Keratinocyte (primary cell): ENCODE measurements at regions not wholly inside any gene's neighbourhood (a gene's known extent, or its start where the extent isn't known, plus 50 kb on each side); places are given as distances from the start of the nearest gene placed in this dataset.

ENCODE experiments used
- DNase-seq: peaks from one replicate; pipeline ENCODE4 v3.0.0-alpha.2; 2011; ENCODE audit warnings: low read depth, missing footprints, low spot score
- FAIRE-seq: peaks from 2 replicates; lab custom pipeline; 2011; peaks lifted over from hg19 to GRCh38; lab: Jason Lieb, UNC
- H2AFZ ChIP-seq: 2 replicates; pipeline ENCODE4 v1.6.0; 2012; ENCODE audit warnings: low read length, control low read depth, inconsistent platforms; ENCODE audit not compliant: control insufficient read depth
- H3K27ac ChIP-seq: 2 replicates; pipeline ENCODE4 v1.5.1; 2011; ENCODE audit warnings: low read length; ENCODE audit not compliant: control insufficient read depth, insufficient read depth
- H3K27me3 ChIP-seq: 3 replicates; pipeline ENCODE4 v1.6.0; 2011; ENCODE audit warnings: low read length; ENCODE audit not compliant: control insufficient read depth, insufficient read depth; ENCODE audit errors: extremely low read depth
- H3K36me3 ChIP-seq, 2 experiments: 2 replicates in 1 of 2; 3 replicates in 1 of 2; pipeline ENCODE4 v1.5.1; 2011; ENCODE audit warnings: low read length in 2 of 2, mild to moderate bottlenecking in 1 of 2; ENCODE audit not compliant: control insufficient read depth in 2 of 2, insufficient read depth in 2 of 2; ENCODE audit errors: extremely low read depth in 1 of 2
- H3K4me1 ChIP-seq: 3 replicates; pipeline ENCODE4 v1.5.1; 2011; ENCODE audit warnings: low read length; ENCODE audit not compliant: control insufficient read depth, insufficient read depth; ENCODE audit errors: extremely low read depth
- H3K4me2 ChIP-seq: 3 replicates; pipeline ENCODE4 v1.6.0; 2011; ENCODE audit warnings: low read depth, low read length; ENCODE audit not compliant: control insufficient read depth, insufficient read depth; ENCODE audit errors: extremely low read depth
- H3K4me3 ChIP-seq, 3 experiments: fragments of 200-600 bp in 1 of 3; sonication (generic) in 1 of 3; 2 replicates in 2 of 3; 3 replicates in 1 of 3; pipeline ENCODE4 v1.5.1; 2011 to 2016; ENCODE audit warnings: low read length in 3 of 3, mild to moderate bottlenecking in 3 of 3, control low read depth in 2 of 3, inconsistent platforms in 1 of 3, low read depth in 1 of 3, mixed read lengths in 1 of 3, mixed run types in 1 of 3, moderate library complexity in 1 of 3; ENCODE audit not compliant: control insufficient read depth in 2 of 3, insufficient read depth in 2 of 3; ENCODE audit errors: extremely low read depth in 1 of 3
- H3K79me2 ChIP-seq: 2 replicates; pipeline ENCODE4 v1.6.0; 2012; ENCODE audit warnings: low read length; ENCODE audit not compliant: control insufficient read depth, insufficient read depth
- H3K9ac ChIP-seq: 3 replicates; pipeline ENCODE4 v1.6.0; 2011; ENCODE audit warnings: low read length; ENCODE audit not compliant: control insufficient read depth, insufficient read depth; ENCODE audit errors: extremely low read depth
- H3K9me1 ChIP-seq: 3 replicates; pipeline ENCODE4 v1.6.0; 2011; ENCODE audit warnings: low read length; ENCODE audit not compliant: control insufficient read depth, insufficient read depth; ENCODE audit errors: extremely low read depth
- H3K9me3 ChIP-seq: 2 replicates; pipeline ENCODE4 v1.5.1; 2012; ENCODE audit warnings: low read depth, low read length; ENCODE audit not compliant: control insufficient read depth
- H4K20me1 ChIP-seq: 3 replicates; pipeline ENCODE4 v1.6.0; 2011; ENCODE audit warnings: low read length; ENCODE audit not compliant: control insufficient read depth, insufficient read depth; ENCODE audit errors: extremely low read depth
- EZH2 ChIP-seq: IDR thresholded peaks from one replicate; pipeline ENCODE4 v1.6.1; 2012; ENCODE audit warnings: inconsistent platforms, mild to moderate bottlenecking, low read length, moderate library complexity
- dilution Hi-C: fragments of 300-500 bp; cut with MboI; formaldehyde crosslinking; loops from one replicate; pipeline ENCODE4 v1.7.0; 2020; ENCODE audit warnings: low sequenced_read_pairs; ENCODE audit not compliant: extremely low pct_ligation_motif_present
- TF ChIP-seq, protein P1 (sequence below), 3 experiments: IDR thresholded peaks in 1 of 3; conservative IDR thresholded peaks in 1 of 3; optimal IDR thresholded peaks in 1 of 3; 2 replicates in 2 of 3; 3 replicates in 1 of 3; pipeline versions ENCODE3 to v1.5.1; 2011; ENCODE audit warnings: low read length in 3 of 3, mild to moderate bottlenecking in 3 of 3, moderate library complexity in 2 of 3, control low read depth in 1 of 3, inconsistent platforms in 1 of 3; ENCODE audit not compliant: insufficient read depth in 2 of 3; ENCODE audit errors: extremely low read depth in 1 of 3

DNA sequence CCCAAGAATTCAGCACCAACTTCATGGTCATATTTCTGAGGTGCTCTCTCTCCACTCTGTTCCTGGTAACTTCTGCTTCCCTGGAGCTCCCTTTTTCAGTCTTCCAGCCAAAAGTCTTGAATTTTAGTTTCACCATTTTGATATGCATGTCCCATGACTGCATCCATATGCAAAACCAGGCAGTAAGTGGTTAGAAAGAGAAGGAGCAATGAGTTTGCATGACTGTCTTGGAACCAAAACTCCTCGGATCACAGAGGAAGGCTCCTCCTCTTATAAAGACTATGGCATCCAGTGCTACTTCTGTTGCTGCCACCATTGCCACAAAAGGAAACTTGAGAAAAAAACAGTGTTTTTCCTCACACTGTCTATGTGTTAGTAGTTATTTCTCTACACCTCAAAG is 269.1 kb upstream of the GLI3 start:
- Histone ChIP-seq H3K36me3 (no peaks in the 10 kb centered on the region), H2AFZ (no peak overlapping the region), H3K4me2 (no peak overlapping the region), H3K4me3 (no peak overlapping the region), H3K27ac (no peak overlapping the region), H3K27me3 (no peaks in the 10 kb centered on the region), H3K9ac (no peak overlapping the region), H4K20me1 (no peaks in the 10 kb centered on the region), H3K4me1 (peaks cover 4% of the 10 kb centered on the region), H3K9me3 (no peaks in the 10 kb centered on the region), H3K79me2 (no peaks in the 10 kb centered on the region), H3K9me1 (no peaks in the 10 kb centered on the region)
- dilution Hi-C loops = no loop called here
- FAIRE-seq (no peak), DNase-seq (no peak)
- TF ChIP-seq, protein P1, sequence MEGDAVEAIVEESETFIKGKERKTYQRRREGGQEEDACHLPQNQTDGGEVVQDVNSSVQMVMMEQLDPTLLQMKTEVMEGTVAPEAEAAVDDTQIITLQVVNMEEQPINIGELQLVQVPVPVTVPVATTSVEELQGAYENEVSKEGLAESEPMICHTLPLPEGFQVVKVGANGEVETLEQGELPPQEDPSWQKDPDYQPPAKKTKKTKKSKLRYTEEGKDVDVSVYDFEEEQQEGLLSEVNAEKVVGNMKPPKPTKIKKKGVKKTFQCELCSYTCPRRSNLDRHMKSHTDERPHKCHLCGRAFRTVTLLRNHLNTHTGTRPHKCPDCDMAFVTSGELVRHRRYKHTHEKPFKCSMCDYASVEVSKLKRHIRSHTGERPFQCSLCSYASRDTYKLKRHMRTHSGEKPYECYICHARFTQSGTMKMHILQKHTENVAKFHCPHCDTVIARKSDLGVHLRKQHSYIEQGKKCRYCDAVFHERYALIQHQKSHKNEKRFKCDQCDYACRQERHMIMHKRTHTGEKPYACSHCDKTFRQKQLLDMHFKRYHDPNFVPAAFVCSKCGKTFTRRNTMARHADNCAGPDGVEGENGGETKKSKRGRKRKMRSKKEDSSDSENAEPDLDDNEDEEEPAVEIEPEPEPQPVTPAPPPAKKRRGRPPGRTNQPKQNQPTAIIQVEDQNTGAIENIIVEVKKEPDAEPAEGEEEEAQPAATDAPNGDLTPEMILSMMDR (optimal IDR thresholded peaks at IDR 0.05 in 1 of 3, IDR thresholded peaks at IDR 0.05 in 1 of 3, conservative IDR thresholded peaks at IDR 0.05 in 1 of 3; ENCODE audit: extremely low read depth in 1 of 3, insufficient read depth in 2 of 3, low read length in 3 of 3) = no peak
- TF ChIP-seq EZH2 = no peak

- no peaks in the 10 kb centered on the region for H4K20me1 ChIP-seq
- H3K4me1 ChIP-seq = no peaks in the 10 kb centered on the region
- dilution Hi-C loops = no loop called here
- H3K9ac ChIP-seq = no peak overlapping the region
- DNase-seq (no peak), FAIRE-seq (peak; percentile 48)
- H3K9me1 ChIP-seq = no peaks in the 10 kb centered on the region
- no peaks in the 10 kb centered on the region for H3K9me3 ChIP-seq
- H2AFZ ChIP-seq = no peak overlapping the region
- no peak overlapping the region for H3K27ac ChIP-seq
- no peak for TF ChIP-seq EZH2
- TF ChIP-seq, protein P1 (optimal IDR thresholded peaks at IDR 0.05 in 1 of 3, IDR thresholded peaks at IDR 0.05 in 1 of 3, conservative IDR thresholded peaks at IDR 0.05 in 1 of 3; ENCODE audit: extremely low read depth in 1 of 3, insufficient read depth in 2 of 3, low read length in 3 of 3) = no peak
- no peak overlapping the region for H3K4me2 ChIP-seq
- H3K4me3 ChIP-seq = no peak overlapping the region
- no peaks in the 10 kb centered on the region for H3K36me3 ChIP-seq
- no peaks in the 10 kb centered on the region for H3K79me2 ChIP-seq
- no peaks in the 10 kb centered on the region for H3K27me3 ChIP-seq
Observed at GRCh38 chr7:42502022-42502421, 265.0 kb upstream of the GLI3 start.
